Liver (tissue), 8 donors: ENCODE measurements at regions not wholly inside any gene's neighbourhood (a gene's known extent, or its start where the extent isn't known, plus 50 kb on each side); places are given as distances from the start of the nearest gene placed in this dataset.

ENCODE experiments used
- DNase-seq: peaks from one replicate; pipeline ENCODE4 v3.0.0-alpha.2; 2017; ENCODE audit warnings: low spot score
- H3K27ac ChIP-seq, 2 donors: one replicate each; pipeline ENCODE4 v1.7.0; 2013; ENCODE audit warnings: inconsistent platforms in 2 of 2, low read length in 2 of 2, control low read depth in 1 of 2, low read depth in 1 of 2, mild to moderate bottlenecking in 1 of 2
- H3K27me3 ChIP-seq, 4 donors: one replicate each; pipeline versions ENCODE4 v1.6.1 to v1.7.0; 2013; ENCODE audit warnings: low read length in 3 of 4, inconsistent platforms in 1 of 4, mild to moderate bottlenecking in 1 of 4, moderate library complexity in 1 of 4; ENCODE audit not compliant: control insufficient read depth in 4 of 4, insufficient read depth in 4 of 4
- H3K36me3 ChIP-seq, 4 donors: one replicate each; pipeline versions ENCODE4 v1.6.1 to v1.7.0; 2013; ENCODE audit warnings: low read length in 3 of 4, mild to moderate bottlenecking in 3 of 4, low read depth in 1 of 4, moderate library complexity in 1 of 4; ENCODE audit not compliant: control insufficient read depth in 4 of 4, insufficient read depth in 3 of 4
- H3K4me1 ChIP-seq, 4 donors: one replicate each; pipeline versions ENCODE4 v1.6.1 to v1.7.0; 2013; ENCODE audit warnings: low read length in 3 of 4, mild to moderate bottlenecking in 3 of 4, moderate library complexity in 1 of 4; ENCODE audit not compliant: control insufficient read depth in 4 of 4, insufficient read depth in 4 of 4
- H3K4me3 ChIP-seq, 3 donors: one replicate each; pipeline versions ENCODE4 v1.6.1 to v1.7.0; 2013; ENCODE audit warnings: low read length in 3 of 3, control low read depth in 1 of 3, low read depth in 1 of 3, mild to moderate bottlenecking in 1 of 3
- H3K9ac ChIP-seq, 2 donors: one replicate each; pipeline ENCODE4 v1.7.0; 2013; ENCODE audit warnings: low read length in 2 of 2, mild to moderate bottlenecking in 2 of 2, moderate library complexity in 2 of 2, control low read depth in 1 of 2, low read depth in 1 of 2
- H3K9me3 ChIP-seq, 4 donors: one replicate each; pipeline versions ENCODE4 v1.6.1 to v1.7.0; 2013; ENCODE audit warnings: low read length in 3 of 4; ENCODE audit not compliant: control insufficient read depth in 4 of 4
- EGR1 ChIP-seq, 2 donors: IDR thresholded peaks; 2 replicates each; pipeline ENCODE4 v1.6.1; 2016 to 2018; ENCODE audit warnings: antibody characterized with exemption in 2 of 2, low read depth in 2 of 2
- FOXA1 ChIP-seq: IDR thresholded peaks from 2 replicates; pipeline ENCODE4 v1.6.1; 2016; ENCODE audit warnings: antibody characterized with exemption
- HNF4A ChIP-seq, 2 donors: conservative IDR thresholded peaks; 2 replicates each; pipeline ENCODE4 v1.6.1; 2016; ENCODE audit warnings: antibody characterized with exemption in 2 of 2, mild to moderate bottlenecking in 2 of 2
- HNF4G ChIP-seq: IDR thresholded peaks from 2 replicates; pipeline ENCODE4 v1.6.1; 2016; ENCODE audit warnings: antibody characterized with exemption
- JUND ChIP-seq, 2 donors: IDR thresholded peaks; 2 replicates each; pipeline ENCODE4 v1.6.1; 2016; ENCODE audit warnings: antibody characterized with exemption in 2 of 2
- MAX ChIP-seq: IDR thresholded peaks from 2 replicates; pipeline ENCODE4 v1.6.1; 2016; ENCODE audit warnings: antibody characterized with exemption
- NR2F2 ChIP-seq: IDR thresholded peaks from 2 replicates; pipeline ENCODE4 v1.6.1; 2016; ENCODE audit warnings: antibody characterized with exemption
- RAD21 ChIP-seq, 2 donors: IDR thresholded peaks; 2 replicates each; pipeline ENCODE4 v1.6.1; 2016; ENCODE audit warnings: antibody characterized with exemption in 2 of 2, mild to moderate bottlenecking in 2 of 2
- RXRA ChIP-seq, 2 donors: IDR thresholded peaks; 2 replicates each; pipeline ENCODE4 v1.6.1; 2017 to 2018; ENCODE audit warnings: antibody characterized with exemption in 2 of 2, mild to moderate bottlenecking in 1 of 2
- SP1 ChIP-seq: IDR thresholded peaks from 2 replicates; pipeline ENCODE4 v1.6.1; 2018; ENCODE audit warnings: antibody characterized with exemption, mild to moderate bottlenecking
- TAF1 ChIP-seq: conservative IDR thresholded peaks from 2 replicates; pipeline ENCODE4 v1.6.1; 2016; ENCODE audit warnings: antibody characterized with exemption, mild to moderate bottlenecking
- YY1 ChIP-seq: IDR thresholded peaks from 2 replicates; pipeline ENCODE4 v1.6.1; 2016; ENCODE audit warnings: antibody characterized with exemption, mild to moderate bottlenecking
- ZBTB33 ChIP-seq: IDR thresholded peaks from 2 replicates; pipeline ENCODE4 v1.6.1; 2016; ENCODE audit warnings: antibody characterized with exemption
- WGBS: extraction: QIAGEN DNeasy Blood & Tissue Kit; methylation state at CpG from one replicate; pipeline ENCODE4 v1.1.7; 2013; 5-methylcytosine and 5-hydroxymethylcytosine counted together
- TF ChIP-seq, protein P1 (sequence below): IDR thresholded peaks from 2 replicates; pipeline ENCODE4 v1.6.1; 2016; ENCODE audit warnings: antibody characterized with exemption
- TF ChIP-seq, protein P2 (sequence below): IDR thresholded peaks from 2 replicates; pipeline ENCODE4 v1.6.1; 2016; ENCODE audit warnings: antibody characterized with exemption, mild to moderate bottlenecking
- TF ChIP-seq, protein P3 (sequence below): fragments of 150-350 bp; IDR thresholded peaks from 2 replicates; pipeline ENCODE4 v1.5.1; 2017; ENCODE audit warnings: improper control_type of control experiment, low read depth, low read length; ENCODE audit not compliant: missing input control
- donor health status: healthy.
- donor health status: healthy.
- donor health status: healthy.
- donor health status: healthy.
- donor health status: healthy.

- Histone ChIP-seq H3K27me3 (no peaks in the 10 kb centered on the region), H3K9me3 (no peaks in the 10 kb centered on the region), H3K4me3 (no peak overlapping the region), H3K4me1 (no peaks in the 10 kb centered on the region), H3K9ac (no peak overlapping the region), H3K36me3 (no peaks in the 10 kb centered on the region), H3K27ac (no peak overlapping the region)
- DNase-seq, result no peak
- 73% methylated on average over 6 of the region's 6 CpGs for WGBS
- no peak for TF ChIP-seq RXRA (IDR thresholded peaks at IDR 0.05)
- TF ChIP-seq HNF4G, result no peak
- TF ChIP-seq, protein P1, sequence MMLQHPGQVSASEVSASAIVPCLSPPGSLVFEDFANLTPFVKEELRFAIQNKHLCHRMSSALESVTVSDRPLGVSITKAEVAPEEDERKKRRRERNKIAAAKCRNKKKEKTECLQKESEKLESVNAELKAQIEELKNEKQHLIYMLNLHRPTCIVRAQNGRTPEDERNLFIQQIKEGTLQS, result no peak
- TF ChIP-seq SP1, result no peak
- no peak for TF ChIP-seq FOXA1
- TF ChIP-seq, protein P2, sequence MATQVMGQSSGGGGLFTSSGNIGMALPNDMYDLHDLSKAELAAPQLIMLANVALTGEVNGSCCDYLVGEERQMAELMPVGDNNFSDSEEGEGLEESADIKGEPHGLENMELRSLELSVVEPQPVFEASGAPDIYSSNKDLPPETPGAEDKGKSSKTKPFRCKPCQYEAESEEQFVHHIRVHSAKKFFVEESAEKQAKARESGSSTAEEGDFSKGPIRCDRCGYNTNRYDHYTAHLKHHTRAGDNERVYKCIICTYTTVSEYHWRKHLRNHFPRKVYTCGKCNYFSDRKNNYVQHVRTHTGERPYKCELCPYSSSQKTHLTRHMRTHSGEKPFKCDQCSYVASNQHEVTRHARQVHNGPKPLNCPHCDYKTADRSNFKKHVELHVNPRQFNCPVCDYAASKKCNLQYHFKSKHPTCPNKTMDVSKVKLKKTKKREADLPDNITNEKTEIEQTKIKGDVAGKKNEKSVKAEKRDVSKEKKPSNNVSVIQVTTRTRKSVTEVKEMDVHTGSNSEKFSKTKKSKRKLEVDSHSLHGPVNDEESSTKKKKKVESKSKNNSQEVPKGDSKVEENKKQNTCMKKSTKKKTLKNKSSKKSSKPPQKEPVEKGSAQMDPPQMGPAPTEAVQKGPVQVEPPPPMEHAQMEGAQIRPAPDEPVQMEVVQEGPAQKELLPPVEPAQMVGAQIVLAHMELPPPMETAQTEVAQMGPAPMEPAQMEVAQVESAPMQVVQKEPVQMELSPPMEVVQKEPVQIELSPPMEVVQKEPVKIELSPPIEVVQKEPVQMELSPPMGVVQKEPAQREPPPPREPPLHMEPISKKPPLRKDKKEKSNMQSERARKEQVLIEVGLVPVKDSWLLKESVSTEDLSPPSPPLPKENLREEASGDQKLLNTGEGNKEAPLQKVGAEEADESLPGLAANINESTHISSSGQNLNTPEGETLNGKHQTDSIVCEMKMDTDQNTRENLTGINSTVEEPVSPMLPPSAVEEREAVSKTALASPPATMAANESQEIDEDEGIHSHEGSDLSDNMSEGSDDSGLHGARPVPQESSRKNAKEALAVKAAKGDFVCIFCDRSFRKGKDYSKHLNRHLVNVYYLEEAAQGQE, result no peak
- TF ChIP-seq JUND (IDR thresholded peaks at IDR 0.05), result no peak
- no peak for TF ChIP-seq MAX
- TF ChIP-seq TAF1, result no peak
- TF ChIP-seq NR2F2, result no peak
- TF ChIP-seq, protein P3, sequence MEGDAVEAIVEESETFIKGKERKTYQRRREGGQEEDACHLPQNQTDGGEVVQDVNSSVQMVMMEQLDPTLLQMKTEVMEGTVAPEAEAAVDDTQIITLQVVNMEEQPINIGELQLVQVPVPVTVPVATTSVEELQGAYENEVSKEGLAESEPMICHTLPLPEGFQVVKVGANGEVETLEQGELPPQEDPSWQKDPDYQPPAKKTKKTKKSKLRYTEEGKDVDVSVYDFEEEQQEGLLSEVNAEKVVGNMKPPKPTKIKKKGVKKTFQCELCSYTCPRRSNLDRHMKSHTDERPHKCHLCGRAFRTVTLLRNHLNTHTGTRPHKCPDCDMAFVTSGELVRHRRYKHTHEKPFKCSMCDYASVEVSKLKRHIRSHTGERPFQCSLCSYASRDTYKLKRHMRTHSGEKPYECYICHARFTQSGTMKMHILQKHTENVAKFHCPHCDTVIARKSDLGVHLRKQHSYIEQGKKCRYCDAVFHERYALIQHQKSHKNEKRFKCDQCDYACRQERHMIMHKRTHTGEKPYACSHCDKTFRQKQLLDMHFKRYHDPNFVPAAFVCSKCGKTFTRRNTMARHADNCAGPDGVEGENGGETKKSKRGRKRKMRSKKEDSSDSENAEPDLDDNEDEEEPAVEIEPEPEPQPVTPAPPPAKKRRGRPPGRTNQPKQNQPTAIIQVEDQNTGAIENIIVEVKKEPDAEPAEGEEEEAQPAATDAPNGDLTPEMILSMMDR, result no peak
Observed at GRCh38 chr18:56115071-56116015, 523.0 kb downstream of the TXNL1 start.

GRCh38 chr18:56112984-56113383 lies 525.0 kb upstream of the TCF4 start:
- Histone ChIP-seq H3K4me3 (no peak overlapping the region), H3K9ac (no peak overlapping the region), H3K36me3 (no peaks in the 10 kb centered on the region), H3K9me3 (no peaks in the 10 kb centered on the region), H3K27ac (no peak overlapping the region), H3K4me1 (no peaks in the 10 kb centered on the region), H3K27me3 (no peaks in the 10 kb centered on the region)
- DNase-seq, result no peak
- 84% methylated on average over 1 of the region's 1 CpG for WGBS
- TF ChIP-seq EGR1 (IDR thresholded peaks at IDR 0.05; ENCODE audit: low read depth in 2 of 2) (no peak), MAX (no peak), HNF4A (conservative IDR thresholded peaks at IDR 0.05) (no peak), RAD21 (IDR thresholded peaks at IDR 0.05) (no peak), ZBTB33 (no peak), JUND (IDR thresholded peaks at IDR 0.05) (no peak), HNF4G (no peak), NR2F2 (no peak), TAF1 (no peak), YY1 (no peak)
- TF ChIP-seq, protein P1, result no peak
- TF ChIP-seq, protein P3, result no peak
